Activated B cell treated with CpG ODN at 0.5 μM for 24 hours (primary cell): ENCODE measurements at regions not wholly inside any gene's neighbourhood (a gene's known extent, or its start where the extent isn't known, plus 50 kb on each side); places are given as distances from the start of the nearest gene placed in this dataset.
"Not testable (repeated sequence)": the region's sequence is repeated elsewhere in the genome, so short reads cannot be mapped to it uniquely, and the experiment has no call there.

Source experiments
- ATAC-seq: fragments of 200-7000 bp; cut with Tn5 transposase; one replicate; pipeline ENCODE4 v1.10.0; 2021; ENCODE audit warnings: low read depth, mild to moderate bottlenecking, moderate library complexity
- CTCF ChIA-PET: fragments of 350-600 bp; sonication (Branson Sonifier 250); formaldehyde crosslinking; loops from one replicate; lab custom pipeline; 2021; ENCODE audit warnings: antibody characterized with exemption; lab: Charles Lee
- POLR2A ChIA-PET: fragments of 350-600 bp; sonication (Branson Sonifier 250); formaldehyde crosslinking; loops from one replicate; lab custom pipeline; 2021; ENCODE audit warnings: antibody characterized with exemption; lab: Charles Lee
- DNase-seq: peaks from one replicate; pipeline ENCODE4 v3.0.0; 2022
- H3K27ac Mint-ChIP-seq: one replicate; pipeline ENCODE4 v1.8.0; 2020; ENCODE audit warnings: mixed read lengths
- H3K27me3 Mint-ChIP-seq: one replicate; pipeline ENCODE4 v1.8.0; 2021; ENCODE audit warnings: mixed read lengths
- H3K36me3 Mint-ChIP-seq: one replicate; pipeline ENCODE4 v1.8.0; 2021; ENCODE audit warnings: low read depth, mixed read lengths
- H3K4me1 Mint-ChIP-seq: one replicate; pipeline ENCODE4 v1.8.0; 2021; ENCODE audit warnings: mixed read lengths
- H3K4me3 Mint-ChIP-seq: one replicate; pipeline ENCODE4 v1.8.0; 2020; ENCODE audit warnings: mild to moderate bottlenecking, mixed read lengths
- H3K9me3 Mint-ChIP-seq: one replicate; pipeline ENCODE4 v1.8.0; 2020; ENCODE audit warnings: mixed read lengths
- intact Hi-C: fragments of 100-400 bp; cut with micrococcal nuclease; formaldehyde crosslinking; loops from one replicate; pipeline ENCODE4 v1.15.1; 2024
- TF ChIP-seq, protein P1 (sequence below): fragments of 200-600 bp; IDR thresholded peaks from one replicate; pipeline ENCODE4 v1.8.0; 2022; ENCODE audit warnings: antibody characterized with exemption, mild to moderate bottlenecking

DNA sequence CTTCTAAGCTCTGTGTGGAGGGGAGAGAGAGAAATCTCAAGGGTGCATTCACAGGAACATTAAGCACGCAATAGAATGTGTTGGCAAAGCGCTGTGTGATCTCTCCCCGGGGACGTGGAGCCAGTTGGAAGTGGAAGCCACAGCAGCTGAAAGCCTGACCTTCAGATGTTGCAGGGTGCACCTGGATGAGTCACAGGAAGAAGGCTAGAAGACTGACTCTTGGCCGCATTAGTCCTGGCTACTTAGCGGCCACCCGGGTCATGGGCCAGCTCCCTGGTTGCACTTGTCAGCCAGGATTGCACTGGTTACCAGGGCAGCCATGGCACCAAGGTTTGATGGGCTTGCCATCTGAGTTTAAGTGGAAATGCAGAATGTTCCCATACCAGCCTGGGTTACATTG, 128.6 kb upstream of the ALDH3B2 start:
- H3K4me3 Mint-ChIP-seq, DNase-seq, CTCF ChIA-PET, H3K27me3 Mint-ChIP-seq, H3K36me3 Mint-ChIP-seq, ATAC-seq, POLR2A ChIA-PET, H3K9me3 Mint-ChIP-seq, H3K27ac Mint-ChIP-seq: not testable (repeated sequence)
- H3K4me1 Mint-ChIP-seq: peaks cover 12% of the 10 kb centered on the region
- intact Hi-C loops: loop anchor here (10.0 kb wide), 1 partner anchor 688 kb away; the partner anchor contains the start of gene KDM2A

- H3K36me3 Mint-ChIP-seq, CTCF ChIA-PET, H3K4me3 Mint-ChIP-seq, H3K27me3 Mint-ChIP-seq, POLR2A ChIA-PET, H3K9me3 Mint-ChIP-seq, DNase-seq, ATAC-seq: not testable (repeated sequence)
- Mint-ChIP-seq H3K4me1 (peaks cover 12% of the 10 kb centered on the region), H3K27ac (peak overlapping the region; percentile 30)
- intact Hi-C loops: loop anchor here (10.0 kb wide), 1 partner anchor 688 kb away; the partner anchor contains the start of gene KDM2A
Measured at GRCh38 chr11:67802623-67803022, 128.2 kb upstream of the ALDH3B2 start.

- H3K4me3 Mint-ChIP-seq, H3K27me3 Mint-ChIP-seq, POLR2A ChIA-PET, H3K36me3 Mint-ChIP-seq, CTCF ChIA-PET, ATAC-seq, DNase-seq, H3K9me3 Mint-ChIP-seq, H3K27ac Mint-ChIP-seq: not testable (repeated sequence)
- intact Hi-C loops: loop anchor here (10.0 kb wide), 1 partner anchor 687 kb away; the partner anchor contains the start of gene KDM2A
- H3K4me1 Mint-ChIP-seq: peaks cover 10% of the 10 kb centered on the region
Measured at GRCh38 chr11:67801397-67801796, 127.0 kb upstream of the ALDH3B2 start.

- CTCF ChIA-PET, DNase-seq, H3K36me3 Mint-ChIP-seq, POLR2A ChIA-PET, H3K4me1 Mint-ChIP-seq, H3K4me3 Mint-ChIP-seq, H3K9me3 Mint-ChIP-seq, ATAC-seq, H3K27me3 Mint-ChIP-seq, H3K27ac Mint-ChIP-seq: not testable (repeated sequence)
- intact Hi-C loops: loop anchor here (10.0 kb wide), 1 partner anchor 686 kb away; the partner anchor contains the start of gene KDM2A
Measured at GRCh38 chr11:67800591-67800990, 126.2 kb upstream of the ALDH3B2 start.

DNA sequence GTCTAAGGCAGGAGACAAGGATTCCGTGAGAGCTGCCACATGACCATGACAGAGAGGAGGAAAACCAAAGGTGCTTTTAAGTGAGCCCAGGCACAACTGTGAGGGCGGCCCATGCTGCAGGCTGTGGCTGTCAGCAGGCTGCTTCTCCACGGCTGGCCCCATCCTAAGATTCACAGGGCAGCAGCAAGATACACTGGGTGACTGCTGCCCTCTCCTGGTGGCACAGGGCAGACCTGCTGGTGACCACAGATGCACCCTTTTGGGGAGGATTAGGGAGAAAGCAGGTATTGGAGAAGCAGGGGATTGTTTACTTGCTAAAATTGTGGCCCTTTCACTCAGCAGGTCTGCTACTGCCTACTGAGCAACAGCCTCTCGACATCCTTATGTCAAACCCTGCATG, 125.4 kb upstream of the ALDH3B2 start:
- POLR2A ChIA-PET, H3K27ac Mint-ChIP-seq, H3K36me3 Mint-ChIP-seq, H3K4me3 Mint-ChIP-seq, ATAC-seq, H3K9me3 Mint-ChIP-seq, DNase-seq, CTCF ChIA-PET, H3K27me3 Mint-ChIP-seq, H3K4me1 Mint-ChIP-seq: not testable (repeated sequence)
- intact Hi-C loops: loop anchor here (10.0 kb wide), 1 partner anchor 685 kb away; the partner anchor contains the start of gene KDM2A

GRCh38 chr11:67797726-67798521, 123.5 kb upstream of the ALDH3B2 start:
- DNase-seq, H3K27ac Mint-ChIP-seq, H3K4me3 Mint-ChIP-seq, H3K9me3 Mint-ChIP-seq, H3K27me3 Mint-ChIP-seq, ATAC-seq, CTCF ChIA-PET, intact Hi-C loops, H3K4me1 Mint-ChIP-seq, H3K36me3 Mint-ChIP-seq, POLR2A ChIA-PET: not testable (repeated sequence)

GRCh38 chr11:67795746-67796145, 121.3 kb upstream of the ALDH3B2 start:
- ChIA-PET POLR2A (no interaction called here), CTCF (no interaction called here)
- peaks cover 8% of the 10 kb centered on the region for H3K4me1 Mint-ChIP-seq
- H3K27ac Mint-ChIP-seq: no peak overlapping the region
- no peak for DNase-seq
- no peak overlapping the region for H3K4me3 Mint-ChIP-seq
- ATAC-seq: no peak
- intact Hi-C loops: no loop called here
- TF ChIP-seq, protein P1, sequence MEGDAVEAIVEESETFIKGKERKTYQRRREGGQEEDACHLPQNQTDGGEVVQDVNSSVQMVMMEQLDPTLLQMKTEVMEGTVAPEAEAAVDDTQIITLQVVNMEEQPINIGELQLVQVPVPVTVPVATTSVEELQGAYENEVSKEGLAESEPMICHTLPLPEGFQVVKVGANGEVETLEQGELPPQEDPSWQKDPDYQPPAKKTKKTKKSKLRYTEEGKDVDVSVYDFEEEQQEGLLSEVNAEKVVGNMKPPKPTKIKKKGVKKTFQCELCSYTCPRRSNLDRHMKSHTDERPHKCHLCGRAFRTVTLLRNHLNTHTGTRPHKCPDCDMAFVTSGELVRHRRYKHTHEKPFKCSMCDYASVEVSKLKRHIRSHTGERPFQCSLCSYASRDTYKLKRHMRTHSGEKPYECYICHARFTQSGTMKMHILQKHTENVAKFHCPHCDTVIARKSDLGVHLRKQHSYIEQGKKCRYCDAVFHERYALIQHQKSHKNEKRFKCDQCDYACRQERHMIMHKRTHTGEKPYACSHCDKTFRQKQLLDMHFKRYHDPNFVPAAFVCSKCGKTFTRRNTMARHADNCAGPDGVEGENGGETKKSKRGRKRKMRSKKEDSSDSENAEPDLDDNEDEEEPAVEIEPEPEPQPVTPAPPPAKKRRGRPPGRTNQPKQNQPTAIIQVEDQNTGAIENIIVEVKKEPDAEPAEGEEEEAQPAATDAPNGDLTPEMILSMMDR: no peak
- peaks cover 2% of the 10 kb centered on the region for H3K27me3 Mint-ChIP-seq
- H3K36me3 Mint-ChIP-seq: peaks cover 2% of the 10 kb centered on the region
- H3K9me3 Mint-ChIP-seq: no peaks in the 10 kb centered on the region

DNA sequence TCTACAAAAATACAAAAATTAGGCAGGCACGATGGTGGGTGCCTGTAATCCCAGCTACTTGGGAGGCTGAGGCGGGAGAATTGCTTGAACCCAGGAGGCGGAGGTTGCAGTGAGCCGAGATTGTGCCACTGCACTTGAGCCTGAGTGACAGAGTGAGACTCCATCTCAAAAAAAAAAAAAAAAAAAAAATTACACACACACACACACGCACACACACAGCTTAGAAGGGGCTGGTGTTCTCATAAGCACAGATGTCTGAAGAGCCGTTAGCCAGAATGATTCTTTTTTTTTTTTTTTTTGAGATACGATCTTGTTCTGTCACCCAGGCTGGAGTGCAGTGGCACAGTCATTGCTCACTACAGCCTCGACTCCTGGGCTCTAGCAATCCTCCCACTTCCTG, 119.3 kb upstream of the ALDH3B2 start:
- H3K27ac Mint-ChIP-seq, H3K4me1 Mint-ChIP-seq, ATAC-seq, CTCF ChIA-PET, H3K4me3 Mint-ChIP-seq, H3K9me3 Mint-ChIP-seq, DNase-seq, H3K36me3 Mint-ChIP-seq, H3K27me3 Mint-ChIP-seq: not testable (repeated sequence)
- intact Hi-C loops: loop anchor here (5.0 kb wide), 2 partner anchors 166 to 221 kb away; partner anchors contain the start of gene NUDT8
- POLR2A ChIA-PET: interaction anchor here (0.7 kb wide), 1 partner anchor 129 kb away, joined by 4 read pairs; no protein-coding TSS in a partner anchor

- H3K4me1 Mint-ChIP-seq, H3K9me3 Mint-ChIP-seq, CTCF ChIA-PET, H3K27ac Mint-ChIP-seq, ATAC-seq, H3K4me3 Mint-ChIP-seq, H3K36me3 Mint-ChIP-seq, POLR2A ChIA-PET, H3K27me3 Mint-ChIP-seq: not testable (repeated sequence)
- intact Hi-C loops: loop anchor here (5.0 kb wide), 2 partner anchors 165 to 220 kb away; partner anchors contain the start of gene NUDT8
- DNase-seq: peak; percentile 33
Measured at GRCh38 chr11:67792273-67792990, 118.0 kb upstream of the ALDH3B2 start.

GRCh38 chr11:67791598-67792170, 117.3 kb upstream of the ALDH3B2 start:
- H3K9me3 Mint-ChIP-seq, H3K4me3 Mint-ChIP-seq, H3K4me1 Mint-ChIP-seq, ATAC-seq, H3K36me3 Mint-ChIP-seq, H3K27ac Mint-ChIP-seq, H3K27me3 Mint-ChIP-seq, POLR2A ChIA-PET, DNase-seq: not testable (repeated sequence)
- CTCF ChIA-PET: interaction anchor here (0.6 kb wide), 1 partner anchor 409 kb away, joined by 3 read pairs; no protein-coding TSS in a partner anchor
- intact Hi-C loops: loop anchor here (5.0 kb wide), 2 partner anchors 164 to 219 kb away; partner anchors contain the start of gene NUDT8
